HG03432 (cell line): ENCODE measurements at regions not wholly inside any gene's neighbourhood (a gene's known extent, or its start where the extent isn't known, plus 50 kb on each side); places are given as distances from the start of the nearest gene placed in this dataset.

Experiments used
- ATAC-seq: cut with Tn5 transposase; IDR thresholded peaks from one replicate; pipeline ENCODE4 v1.9.1; 2021; ENCODE audit warnings: mild to moderate bottlenecking, moderate library complexity; ENCODE audit not compliant: unreplicated experiment

DNA sequence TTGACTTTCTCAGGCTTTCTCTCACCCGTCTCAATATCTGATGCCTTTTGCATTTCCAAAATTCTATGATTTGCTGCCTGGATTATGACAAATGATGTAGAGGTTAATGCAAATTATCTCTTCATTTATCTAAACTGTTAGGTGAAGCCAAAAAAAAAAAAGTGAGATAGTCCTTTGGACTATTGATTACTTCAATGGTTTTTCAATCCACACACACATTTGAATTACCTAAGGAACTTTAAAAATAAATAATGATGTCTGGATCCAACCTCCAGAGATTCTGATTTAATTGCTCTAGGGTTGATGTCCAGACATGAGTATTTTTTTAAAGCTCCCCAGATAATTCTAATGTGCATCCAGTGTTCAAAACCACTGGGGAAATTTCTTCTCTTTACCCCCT is 379.4 kb downstream of the SPATA31D1 start:
- no peak for ATAC-seq

DNA sequence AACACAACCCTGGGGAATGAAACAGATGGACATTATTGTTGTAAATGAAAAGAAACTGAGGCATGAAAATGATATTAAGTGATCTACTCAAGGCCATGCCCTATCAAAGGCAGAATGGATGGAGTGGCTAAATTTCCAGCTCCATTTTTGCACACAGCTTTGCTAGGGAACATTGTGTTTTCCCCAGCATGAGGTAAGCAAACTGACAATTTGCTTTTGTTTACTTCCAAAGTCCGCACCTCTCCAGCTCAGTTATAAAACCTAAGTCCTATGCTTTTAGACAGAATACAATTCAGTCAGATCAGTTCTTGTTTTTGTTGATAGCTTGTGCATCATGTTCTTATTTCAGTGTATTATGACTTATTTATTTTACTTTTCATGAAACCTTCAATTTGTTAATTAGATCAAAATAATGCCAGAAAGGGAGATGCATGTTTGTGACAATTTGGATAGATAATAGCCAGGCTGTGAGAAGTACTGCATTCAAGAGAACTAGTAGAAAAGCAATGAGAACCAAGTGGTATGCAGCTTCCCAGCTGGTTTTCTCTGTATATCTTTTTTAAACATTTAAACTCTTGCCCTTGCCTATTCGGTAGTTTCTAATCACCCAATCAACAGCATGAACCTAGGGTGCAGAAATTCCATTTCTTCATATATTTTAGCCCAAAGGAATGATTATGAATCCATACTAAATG is 380.8 kb downstream of the SPATA31D1 start:
- ATAC-seq, result no peak

DNA sequence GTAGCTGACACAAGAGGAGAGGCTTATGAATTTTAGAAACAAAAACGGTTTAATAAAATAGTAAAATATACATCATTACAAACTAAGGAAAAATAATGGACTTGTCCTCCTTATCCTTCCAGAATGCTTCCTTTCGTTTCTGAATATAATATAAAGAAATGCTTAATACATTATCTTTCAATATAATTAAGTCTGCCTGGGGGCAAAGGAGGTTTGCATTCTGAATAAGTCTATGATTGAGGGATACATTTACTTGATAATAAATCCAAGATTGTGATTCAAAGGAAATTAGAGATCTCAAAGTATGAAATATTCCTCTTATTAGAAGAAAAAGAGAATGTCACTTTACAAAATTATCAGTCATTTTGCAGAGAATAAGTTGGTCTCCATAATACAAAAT is 386.5 kb downstream of the SPATA31D1 start:
- no peak for ATAC-seq

DNA sequence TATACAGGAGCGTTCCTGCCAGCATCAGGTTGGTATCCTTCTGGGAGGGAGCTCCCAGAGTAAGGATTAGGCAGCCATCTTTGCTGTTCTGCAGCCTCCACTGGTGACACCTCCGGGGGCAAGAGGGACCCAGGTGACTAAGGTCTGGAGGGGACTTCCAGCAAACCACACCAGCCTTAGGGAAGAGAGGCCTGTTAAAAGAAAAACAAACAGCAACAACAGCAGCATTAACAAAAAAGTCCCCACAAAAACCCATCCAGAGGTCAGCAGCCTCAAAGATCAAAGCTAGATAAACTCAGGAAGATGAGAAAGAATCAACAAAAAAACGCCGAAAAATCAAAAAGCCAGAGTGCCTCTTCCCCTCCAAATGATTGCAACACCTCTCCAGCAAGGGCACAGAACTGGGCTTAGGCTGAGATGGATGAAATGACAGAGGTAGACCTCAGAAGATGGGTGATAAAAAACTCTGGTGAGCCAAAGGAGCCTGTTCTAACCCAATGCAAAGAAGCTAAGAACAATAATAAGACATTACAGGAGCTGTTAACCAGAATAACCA is 388.2 kb downstream of the SPATA31D1 start:
- no peak for ATAC-seq

DNA sequence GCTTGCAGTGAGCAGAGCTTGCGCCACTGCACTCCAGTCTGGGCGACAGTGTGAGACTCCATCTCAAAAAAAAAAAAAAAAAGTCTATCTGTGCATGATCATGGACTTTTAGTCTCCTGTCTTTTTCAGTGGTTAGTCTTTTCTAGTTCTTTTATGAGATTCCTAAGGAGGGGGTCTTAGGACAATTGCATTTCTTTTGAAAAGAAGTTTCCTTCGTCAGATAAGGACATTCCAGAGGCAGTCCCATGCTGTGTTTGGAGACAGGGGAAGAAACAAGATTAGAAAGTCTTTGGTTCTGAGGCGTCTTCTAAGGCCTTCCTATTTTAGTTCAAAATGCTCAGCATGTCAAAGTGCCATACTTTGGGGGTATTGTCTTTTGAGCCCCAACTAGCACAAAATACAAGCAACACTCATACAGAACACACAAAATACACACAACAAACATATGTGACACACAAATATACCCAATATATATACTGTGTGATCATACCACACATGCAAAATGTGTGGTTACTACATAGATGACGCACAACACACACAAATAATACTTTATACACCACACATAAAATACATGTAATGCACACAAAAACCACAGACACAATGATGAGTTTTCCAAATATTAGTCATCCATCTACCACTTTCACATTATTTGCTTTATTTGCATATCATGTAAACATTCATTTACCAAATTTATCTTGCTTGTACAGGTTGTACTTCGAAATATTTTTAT is 394.5 kb downstream of the SPATA31D1 start:
- ATAC-seq, result no peak

DNA sequence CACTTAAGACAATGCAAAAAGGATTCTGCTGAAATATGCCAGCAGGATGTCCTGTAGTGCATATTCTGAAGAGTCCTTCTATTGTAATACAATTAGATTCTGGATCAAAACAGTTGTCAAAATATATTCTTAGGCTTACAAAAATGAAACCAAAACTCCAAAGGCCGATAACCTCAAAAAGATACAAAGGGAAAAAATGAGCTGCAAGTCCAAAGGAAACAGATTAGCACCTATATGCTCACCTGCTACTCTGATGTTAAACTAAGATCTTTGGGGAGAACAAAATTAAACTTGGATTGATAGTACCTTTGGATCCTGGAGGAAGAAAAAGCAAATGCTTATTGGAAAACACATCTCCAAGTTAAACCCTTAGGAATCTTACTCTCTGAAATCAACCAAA is 397.1 kb downstream of the SPATA31D1 start:
- ATAC-seq, result no peak

DNA sequence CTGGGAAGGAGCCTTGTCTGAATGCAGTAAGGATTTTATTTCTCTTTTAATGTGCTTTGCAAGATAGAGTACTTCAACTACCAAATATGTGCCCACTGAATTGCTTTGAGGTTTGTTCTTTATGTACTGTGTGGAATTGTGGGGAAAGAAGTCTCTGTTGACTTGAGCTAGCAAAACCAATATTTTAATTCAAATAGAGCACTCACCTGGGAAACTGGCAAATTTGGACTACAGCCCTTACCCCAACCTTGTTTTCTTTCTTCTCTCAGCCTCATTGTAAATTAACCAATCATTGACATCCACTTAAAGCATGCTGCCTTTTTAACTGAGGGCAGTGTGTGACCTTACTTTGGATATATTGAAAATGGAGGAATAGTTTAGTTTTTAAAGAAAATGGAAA is 409.0 kb downstream of the SPATA31D1 start:
- ATAC-seq, result no peak

DNA sequence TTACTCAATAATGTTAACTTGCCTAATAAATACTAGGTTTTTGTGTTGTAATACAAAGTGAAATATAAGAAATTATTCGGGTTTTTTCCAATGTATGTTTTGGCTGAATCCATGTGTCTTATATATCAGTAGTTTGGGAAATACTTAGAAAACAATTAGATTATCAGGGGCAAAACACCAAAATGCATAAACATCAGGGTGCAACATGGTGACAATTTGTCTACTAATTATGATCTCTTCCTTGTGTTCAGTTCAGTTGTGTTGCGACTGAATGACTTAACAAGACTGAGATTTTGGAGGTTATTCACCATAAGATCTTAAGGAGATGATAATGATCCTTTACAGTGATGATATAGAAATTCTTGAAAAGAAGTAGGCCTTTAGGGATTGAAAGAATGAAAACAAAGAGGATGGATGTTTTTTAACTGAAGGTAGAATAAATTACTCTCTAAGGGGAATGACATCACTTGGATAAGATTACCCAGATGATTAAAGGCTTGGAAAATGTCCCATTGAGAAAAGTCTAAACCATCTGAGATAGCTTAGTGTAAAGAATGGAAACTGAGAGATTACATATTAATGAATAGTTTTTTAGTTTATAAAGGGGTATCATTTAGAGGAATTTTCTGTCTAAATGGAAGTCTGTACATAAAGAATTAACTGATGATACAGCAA is 415.8 kb downstream of the SPATA31D1 start:
- no peak for ATAC-seq

DNA sequence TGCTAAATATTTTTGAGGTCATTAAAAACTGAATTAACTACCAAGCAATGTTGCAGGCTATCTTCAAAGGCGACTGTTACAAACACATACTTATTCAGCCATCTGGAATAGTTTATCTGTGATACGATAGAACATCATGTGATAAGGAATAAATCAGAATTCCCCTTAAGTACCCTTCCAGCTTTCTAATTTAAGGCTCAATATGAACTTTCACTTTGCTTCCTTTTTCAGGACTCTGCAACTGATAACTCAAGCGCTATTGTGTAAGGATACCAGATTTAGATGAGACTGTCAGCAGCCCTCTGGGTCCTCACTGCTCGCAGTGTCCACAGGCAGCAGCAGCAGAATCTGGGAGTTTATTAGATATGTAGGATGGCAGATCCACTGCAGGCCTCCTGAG is 416.3 kb downstream of the SPATA31D1 start:
- ATAC-seq, result no peak

DNA sequence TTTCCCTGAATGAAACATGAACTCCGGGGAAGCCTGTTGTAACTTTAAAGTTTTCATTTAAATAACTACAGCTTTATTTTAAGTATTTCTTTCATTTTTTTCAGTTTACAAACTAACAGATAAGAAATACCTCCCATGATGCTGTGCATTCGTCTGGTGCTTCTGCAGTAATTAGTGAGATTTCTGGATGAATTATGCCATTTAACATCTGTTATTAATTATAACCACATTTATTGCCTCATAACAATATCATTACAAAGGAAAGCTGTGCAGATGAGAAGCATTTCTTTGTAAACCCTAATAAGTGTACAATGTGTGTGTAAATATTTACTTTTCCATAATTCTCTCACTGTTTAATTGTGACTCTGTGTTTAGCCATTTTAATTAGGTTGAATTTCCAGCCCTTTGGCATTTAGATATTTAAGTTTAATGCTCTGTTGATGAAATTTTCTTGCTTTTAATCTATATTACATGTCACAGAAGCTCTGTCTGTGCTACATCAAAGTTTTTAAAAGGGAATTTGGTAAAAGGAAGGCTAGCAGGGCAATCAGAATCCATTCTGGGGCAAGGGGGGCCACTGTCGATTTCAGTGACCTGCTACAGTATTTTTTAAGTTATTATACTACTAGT is 418.0 kb downstream of the SPATA31D1 start:
- no peak for ATAC-seq

DNA sequence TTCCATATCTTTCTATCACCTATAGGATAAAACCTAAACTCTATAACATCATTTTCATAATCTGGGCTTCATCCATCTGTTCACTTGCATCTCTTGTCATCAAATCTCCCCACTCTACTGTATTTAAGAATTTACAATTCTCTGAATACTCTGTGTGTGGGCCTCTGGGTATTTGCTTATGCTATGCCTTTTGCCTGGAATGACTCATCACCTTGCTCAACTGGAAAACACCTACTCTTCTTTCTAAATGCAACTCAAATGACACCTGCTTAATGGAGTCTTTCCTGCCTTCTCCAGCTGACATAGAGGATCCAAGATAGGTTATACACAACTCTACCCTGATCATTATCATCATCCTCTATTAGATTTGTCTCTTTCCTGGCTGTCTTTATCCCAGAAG is 421.7 kb downstream of the SPATA31D1 start:
- ATAC-seq, result peak; percentile 95

DNA sequence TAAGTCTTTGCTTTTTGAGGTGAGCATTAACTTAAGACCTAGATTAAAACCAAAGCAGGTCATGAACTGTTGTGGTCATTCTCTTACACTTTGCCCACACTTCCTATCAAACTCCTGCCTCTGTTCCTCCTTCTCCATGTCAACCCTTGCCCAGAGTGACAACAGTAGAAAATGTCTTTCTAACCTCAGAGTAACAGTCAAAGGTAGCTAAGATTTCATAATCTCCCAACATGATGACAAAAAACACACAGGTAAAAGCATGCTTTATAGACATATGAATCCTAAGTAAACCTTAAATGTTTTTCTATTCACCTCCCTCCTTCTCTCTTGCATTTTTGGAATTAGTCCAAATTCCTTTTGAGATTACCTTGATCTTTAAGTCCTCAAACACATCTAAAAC is 422.3 kb downstream of the SPATA31D1 start:
- ATAC-seq, result peak; percentile 35

DNA sequence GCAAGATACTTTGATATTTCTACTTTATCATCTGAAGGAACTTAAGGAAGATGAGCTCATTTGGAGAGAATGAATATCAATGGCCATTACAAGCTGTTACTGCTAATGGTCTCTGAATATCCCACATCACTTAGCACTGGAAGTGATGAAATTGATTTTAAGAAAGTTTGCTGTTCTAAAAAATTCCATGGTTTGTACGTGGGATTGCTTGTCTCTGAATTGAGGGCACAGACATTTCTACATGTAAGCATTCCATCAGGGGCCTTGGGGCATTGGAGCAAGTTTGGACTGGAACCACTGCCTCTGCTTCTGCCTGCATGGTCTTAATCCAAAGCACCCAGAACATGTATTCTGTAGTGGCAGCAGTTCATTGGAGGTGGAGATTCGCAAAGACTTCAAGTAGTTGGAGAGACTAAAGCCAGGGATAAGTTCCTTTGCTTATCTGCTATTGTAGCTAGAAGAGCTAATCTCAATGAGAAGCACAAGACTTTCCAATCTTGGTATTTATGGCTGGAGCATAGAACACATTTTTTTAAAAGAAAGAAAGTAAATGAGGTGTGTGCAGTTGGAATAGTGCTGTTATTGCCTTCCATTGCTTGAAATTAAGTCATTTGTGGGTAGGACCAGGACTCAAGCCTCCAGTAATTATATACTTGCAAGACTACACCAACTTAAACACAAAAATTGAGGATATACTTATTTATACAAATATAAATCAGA is 424.2 kb downstream of the SPATA31D1 start:
- ATAC-seq, result no peak

DNA sequence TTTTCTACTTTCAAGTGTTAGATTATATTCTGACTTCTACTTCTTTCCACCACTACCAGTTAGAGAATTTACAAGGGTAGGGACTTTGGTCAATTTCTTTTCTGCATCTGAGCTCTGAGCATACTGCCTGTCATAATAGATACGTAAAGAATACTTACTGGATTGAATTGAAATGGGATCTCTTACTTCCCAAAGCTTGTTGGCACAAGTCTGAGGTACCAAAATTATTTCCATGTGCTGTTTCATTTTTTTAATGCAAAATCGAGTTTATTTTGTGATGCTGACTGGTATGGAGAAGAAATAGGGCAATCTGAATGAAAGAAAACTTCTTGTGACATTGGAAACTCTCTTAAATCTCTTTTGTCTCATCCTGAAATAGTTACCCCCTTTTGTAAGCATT is 428.9 kb downstream of the SPATA31D1 start:
- no peak for ATAC-seq

DNA sequence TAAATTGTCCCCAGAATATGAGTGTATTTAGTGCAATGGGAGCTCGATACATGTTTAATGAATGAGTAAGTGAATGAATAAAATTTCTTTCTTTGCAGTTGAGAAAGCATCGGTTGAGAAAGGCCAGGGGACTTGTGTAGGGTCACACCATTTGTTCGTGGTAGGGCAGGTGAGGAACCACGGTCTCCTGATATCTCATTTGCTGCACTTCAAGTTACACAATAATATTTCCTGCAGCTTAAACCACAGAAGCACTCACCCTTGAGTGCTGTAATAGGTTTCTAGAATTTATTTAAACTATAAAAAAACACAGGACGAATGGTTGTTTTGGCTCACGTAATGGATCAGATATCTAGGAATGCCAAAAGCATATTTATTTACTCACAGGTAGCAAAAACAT is 429.8 kb downstream of the SPATA31D1 start:
- ATAC-seq, result no peak

DNA sequence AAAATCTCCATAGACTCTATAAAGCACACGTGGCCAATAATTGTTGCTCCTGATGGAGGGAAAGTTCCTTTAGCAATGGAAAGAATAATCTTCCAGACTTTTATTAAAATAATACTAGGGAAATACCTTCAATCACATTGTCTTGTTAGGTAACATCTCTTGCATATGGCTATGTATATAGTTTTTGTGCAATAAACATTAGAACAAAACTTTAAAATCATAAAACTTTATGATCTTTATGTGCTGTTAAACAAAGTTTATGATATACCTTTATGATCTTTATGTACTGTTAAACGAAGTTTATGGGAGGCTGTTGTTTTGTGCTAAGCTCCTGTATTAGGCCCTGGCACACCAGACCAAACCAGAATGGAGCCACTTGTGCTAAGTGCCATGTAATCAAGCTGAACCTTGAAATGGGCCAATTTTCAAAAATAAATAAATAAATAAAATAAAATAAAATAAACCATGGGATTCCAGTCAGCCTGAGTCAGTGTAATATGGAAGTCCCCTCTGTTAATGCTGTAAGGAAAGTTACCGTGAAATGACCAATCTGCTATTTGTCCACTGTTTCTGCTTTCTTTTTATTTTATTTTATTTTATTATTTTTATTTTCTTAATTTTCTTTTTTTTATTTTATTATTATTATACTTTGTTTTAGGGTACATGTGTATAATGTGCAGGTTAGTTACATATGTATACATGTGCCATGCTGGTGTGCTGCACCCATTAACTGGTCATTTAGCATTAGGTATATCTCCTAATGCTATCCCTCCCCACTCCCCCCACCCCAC is 431.3 kb downstream of the SPATA31D1 start:
- no peak for ATAC-seq

DNA sequence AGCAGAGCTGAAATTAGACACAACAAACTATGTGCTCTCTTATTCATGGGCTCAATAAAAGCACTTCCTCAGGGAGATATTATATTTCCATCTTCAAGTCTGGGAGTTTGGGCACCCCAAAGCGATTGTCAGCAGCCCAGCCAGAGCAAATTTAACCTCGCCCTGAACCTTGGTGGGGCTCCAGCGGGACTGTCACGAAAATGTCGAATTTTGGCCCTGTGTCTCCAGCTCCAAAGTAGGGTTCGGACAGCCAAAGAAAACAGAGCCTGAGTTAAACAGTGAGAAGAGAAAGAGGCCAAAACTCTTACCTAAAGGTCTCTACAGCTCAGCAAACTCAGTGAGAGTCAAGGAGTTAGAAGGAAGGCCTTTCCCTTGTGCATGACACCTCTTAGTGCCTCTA is 432.9 kb downstream of the SPATA31D1 start:
- no peak for ATAC-seq

DNA sequence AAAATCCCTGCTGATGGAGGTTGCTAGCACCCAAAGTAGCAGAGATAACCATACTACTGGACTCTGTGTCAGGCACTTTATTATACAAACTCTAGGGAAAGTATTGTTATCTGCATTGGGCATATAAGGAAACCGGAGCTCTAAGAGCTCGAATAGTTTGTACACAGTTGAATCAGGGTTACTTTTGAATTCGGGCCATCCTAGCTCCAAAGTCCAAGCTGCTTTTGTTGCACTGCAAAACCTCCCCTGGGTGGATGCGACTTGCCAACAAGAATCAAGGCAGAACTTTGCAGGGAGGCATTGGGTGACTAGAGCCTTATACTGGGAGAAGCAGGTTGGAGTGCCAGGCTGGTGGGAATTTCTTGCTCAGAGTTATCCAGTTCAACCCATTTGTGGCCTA is 435.1 kb downstream of the SPATA31D1 start:
- ATAC-seq, result no peak

DNA sequence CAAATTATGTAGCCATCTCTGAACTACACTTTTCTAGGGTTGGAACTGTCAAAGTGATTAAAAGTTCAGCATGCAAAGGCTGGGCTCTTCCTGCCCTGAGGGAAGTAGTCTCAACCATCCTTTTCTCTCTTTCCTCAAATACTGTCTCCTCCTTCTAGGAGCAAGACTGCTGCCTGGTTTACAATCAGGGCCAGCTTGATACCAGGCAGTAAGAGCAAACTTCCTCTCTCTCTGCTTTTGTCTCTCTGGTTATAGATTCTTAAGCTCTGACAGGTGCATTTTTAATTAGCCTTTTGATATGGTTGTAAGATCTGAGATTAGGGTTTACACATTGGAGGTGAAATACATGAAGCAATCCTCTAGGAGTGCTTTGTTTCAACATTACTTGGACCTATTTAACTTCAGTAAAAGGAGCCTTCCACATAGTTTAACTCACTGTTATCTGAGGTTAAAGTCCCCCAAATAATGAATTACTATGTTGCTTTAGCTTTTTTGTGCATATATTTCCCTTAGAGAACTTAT is 436.1 kb downstream of the SPATA31D1 start:
- ATAC-seq, result no peak

DNA sequence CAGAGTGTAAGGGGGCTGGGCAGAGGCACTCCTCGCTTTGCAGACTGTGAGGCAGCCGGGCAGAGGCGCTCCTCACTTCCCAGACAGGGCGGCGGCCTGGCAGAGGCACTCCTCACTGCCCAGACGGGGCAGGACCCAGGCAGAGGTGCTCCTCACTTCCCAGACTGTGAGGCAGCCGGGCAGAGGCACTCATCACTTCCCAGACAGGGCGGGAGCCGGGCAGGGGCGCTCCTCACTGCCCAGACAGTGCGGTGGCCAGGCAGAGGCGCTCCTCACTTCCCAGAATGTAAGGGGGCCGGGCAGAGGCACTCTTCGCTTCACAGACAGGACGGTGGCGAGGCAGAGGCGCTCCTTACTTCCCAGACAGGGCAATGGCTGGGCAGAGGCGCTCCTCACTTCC is 442.5 kb downstream of the SPATA31D1 start:
- no peak for ATAC-seq
